PC-9 (cell line): ENCODE measurements at regions not wholly inside any gene's neighbourhood (a gene's known extent, or its start where the extent isn't known, plus 50 kb on each side); places are given as distances from the start of the nearest gene placed in this dataset.

ENCODE experiments used
- BruUV-seq: library from RNA; stranded (reverse); fragments of 400-500 nt; replicated peaks from 2 replicates; lab custom pipeline; 2021; lab: Mats Ljungman, UMichigan
- CTCF ChIA-PET: fragments of 300-600 bp; sonication (Branson Sonifier 250); formaldehyde crosslinking; loops from one replicate; lab custom pipeline; 2022; ENCODE audit warnings: antibody characterized with exemption; lab: Charles Lee
- POLR2A ChIA-PET: fragments of 300-600 bp; sonication (Branson Sonifier 250); formaldehyde crosslinking; loops from one replicate; lab custom pipeline; 2022; ENCODE audit warnings: antibody characterized with exemption; ENCODE audit not compliant: unreplicated experiment; lab: Charles Lee
- DNase-seq, 2 experiments: peaks; one replicate each; pipeline versions ENCODE4 v3.0.0 to v3.0.0-alpha.2; 2015 to 2022; ENCODE audit warnings: mixed read lengths in 1 of 2
- H2AFZ ChIP-seq: fragments of 200-600 bp; sonication (generic); 2 replicates; pipeline ENCODE4 v1.8.1; 2017; ENCODE audit warnings: antibody characterized with exemption
- H3F3A ChIP-seq: fragments of 200-600 bp; sonication (generic); 2 replicates; pipeline ENCODE4 v1.8.1; 2017; ENCODE audit warnings: antibody characterized with exemption, mild to moderate bottlenecking, low read depth; ENCODE audit not compliant: insufficient read depth
- H3K27ac ChIP-seq: fragments of 200-600 bp; sonication (generic); 2 replicates; pipeline ENCODE4 v1.6.1; 2016; ENCODE audit warnings: mixed run types
- H3K27me3 ChIP-seq: fragments of 200-600 bp; sonication (generic); 2 replicates; pipeline ENCODE4 v1.6.1; 2016; ENCODE audit warnings: low read depth, mixed run types; ENCODE audit not compliant: insufficient read depth
- H3K36me3 ChIP-seq: fragments of 200-600 bp; sonication (generic); 2 replicates; pipeline ENCODE4 v1.6.1; 2016; ENCODE audit warnings: low read depth, mixed run types
- H3K4me1 ChIP-seq: fragments of 200-600 bp; sonication (generic); replicated peaks from 2 replicates; pipeline ENCODE4 v1.6.1; 2016; ENCODE audit warnings: mixed run types; ENCODE audit not compliant: insufficient read depth
- H3K4me2 ChIP-seq: fragments of 200-600 bp; sonication (generic); 2 replicates; pipeline ENCODE4 v1.6.1; 2017; ENCODE audit warnings: mixed run types
- H3K4me3 ChIP-seq: fragments of 200-600 bp; sonication (generic); 2 replicates; pipeline ENCODE4 v1.6.1; 2016; ENCODE audit warnings: mixed run types
- H3K79me2 ChIP-seq: fragments of 200-600 bp; sonication (generic); 2 replicates; pipeline ENCODE4 v1.6.1; 2017; ENCODE audit warnings: low read depth, mixed run types
- H3K9me2 ChIP-seq: fragments of 200-600 bp; sonication (generic); 2 replicates; pipeline ENCODE4 v1.8.1; 2017; ENCODE audit warnings: mild to moderate bottlenecking; ENCODE audit not compliant: insufficient read depth
- H3K9me3 ChIP-seq: fragments of 200-600 bp; sonication (generic); 2 replicates; pipeline ENCODE4 v1.8.1; 2016; ENCODE audit warnings: low read depth; ENCODE audit not compliant: insufficient read depth
- H4K20me1 ChIP-seq: fragments of 200-600 bp; sonication (generic); 2 replicates; pipeline ENCODE4 v1.8.1; 2017; ENCODE audit not compliant: insufficient read depth
- EZH2 ChIP-seq: fragments of 200-600 bp; sonication (generic); IDR thresholded peaks from 2 replicates; pipeline ENCODE4 v1.8.0; 2017; ENCODE audit warnings: antibody characterized with exemption, low read depth
- intact Hi-C: fragments of 100-400 bp; cut with micrococcal nuclease; formaldehyde crosslinking; loops from one replicate; pipeline ENCODE4 v1.10.0; 2022; ENCODE audit not compliant: unreplicated experiment
- TF ChIP-seq, protein P1 (sequence below): fragments of 200-600 bp; sonication (generic); conservative IDR thresholded peaks from 2 replicates; pipeline ENCODE4 v1.6.1; 2017; ENCODE audit warnings: mixed run types, antibody characterized with exemption, mild to moderate bottlenecking, moderate library complexity

DNA sequence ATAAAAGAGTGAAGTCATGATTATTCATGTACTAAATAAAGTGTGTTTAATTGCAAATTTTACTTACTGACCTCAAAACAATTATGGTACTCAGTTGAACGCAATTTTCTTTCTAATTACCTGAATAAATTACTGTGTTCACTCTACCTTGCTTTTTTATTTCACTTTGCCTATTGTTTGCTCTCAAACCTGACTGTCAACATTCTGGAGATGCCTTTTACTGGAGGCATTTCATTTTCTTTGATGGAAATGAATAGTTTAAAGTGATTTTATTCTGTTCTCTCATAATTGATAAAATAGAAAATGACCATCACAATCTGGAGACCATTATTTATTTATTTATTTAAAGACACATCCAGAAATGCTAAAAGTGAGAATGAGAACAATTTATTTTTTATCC is 811.5 kb upstream of the ATXN8OS start:
- Histone ChIP-seq H3K9me3 (no peaks in the 10 kb centered on the region), H3K4me1 (no peaks in the 10 kb centered on the region; the same call in 1 of the 2 replicates), H3K27ac (no peak overlapping the region), H2AFZ (no peak overlapping the region), H4K20me1 (no peaks in the 10 kb centered on the region), H3K4me2 (peak overlapping the region; percentile 16; the same call in 1 of the 2 replicates), H3K36me3 (no peaks in the 10 kb centered on the region), H3K9me2 (no peaks in the 10 kb centered on the region), H3K27me3 (no peaks in the 10 kb centered on the region), H3K4me3 (0 out of 2 replicates have a peak overlapping the region, but pooled peaks have one; percentile 18), H3K79me2 (no peaks in the 10 kb centered on the region), H3F3A (no peaks in the 10 kb centered on the region)
- TF ChIP-seq EZH2: no peak
- TF ChIP-seq, protein P1, sequence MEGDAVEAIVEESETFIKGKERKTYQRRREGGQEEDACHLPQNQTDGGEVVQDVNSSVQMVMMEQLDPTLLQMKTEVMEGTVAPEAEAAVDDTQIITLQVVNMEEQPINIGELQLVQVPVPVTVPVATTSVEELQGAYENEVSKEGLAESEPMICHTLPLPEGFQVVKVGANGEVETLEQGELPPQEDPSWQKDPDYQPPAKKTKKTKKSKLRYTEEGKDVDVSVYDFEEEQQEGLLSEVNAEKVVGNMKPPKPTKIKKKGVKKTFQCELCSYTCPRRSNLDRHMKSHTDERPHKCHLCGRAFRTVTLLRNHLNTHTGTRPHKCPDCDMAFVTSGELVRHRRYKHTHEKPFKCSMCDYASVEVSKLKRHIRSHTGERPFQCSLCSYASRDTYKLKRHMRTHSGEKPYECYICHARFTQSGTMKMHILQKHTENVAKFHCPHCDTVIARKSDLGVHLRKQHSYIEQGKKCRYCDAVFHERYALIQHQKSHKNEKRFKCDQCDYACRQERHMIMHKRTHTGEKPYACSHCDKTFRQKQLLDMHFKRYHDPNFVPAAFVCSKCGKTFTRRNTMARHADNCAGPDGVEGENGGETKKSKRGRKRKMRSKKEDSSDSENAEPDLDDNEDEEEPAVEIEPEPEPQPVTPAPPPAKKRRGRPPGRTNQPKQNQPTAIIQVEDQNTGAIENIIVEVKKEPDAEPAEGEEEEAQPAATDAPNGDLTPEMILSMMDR: no peak
- intact Hi-C loops: no loop called here
- DNase-seq: peak in 1 of 2 experiments; percentile 37
- ChIA-PET CTCF (no interaction called here), POLR2A (no interaction called here)
- BruUV-seq: no TSS peak

DNA sequence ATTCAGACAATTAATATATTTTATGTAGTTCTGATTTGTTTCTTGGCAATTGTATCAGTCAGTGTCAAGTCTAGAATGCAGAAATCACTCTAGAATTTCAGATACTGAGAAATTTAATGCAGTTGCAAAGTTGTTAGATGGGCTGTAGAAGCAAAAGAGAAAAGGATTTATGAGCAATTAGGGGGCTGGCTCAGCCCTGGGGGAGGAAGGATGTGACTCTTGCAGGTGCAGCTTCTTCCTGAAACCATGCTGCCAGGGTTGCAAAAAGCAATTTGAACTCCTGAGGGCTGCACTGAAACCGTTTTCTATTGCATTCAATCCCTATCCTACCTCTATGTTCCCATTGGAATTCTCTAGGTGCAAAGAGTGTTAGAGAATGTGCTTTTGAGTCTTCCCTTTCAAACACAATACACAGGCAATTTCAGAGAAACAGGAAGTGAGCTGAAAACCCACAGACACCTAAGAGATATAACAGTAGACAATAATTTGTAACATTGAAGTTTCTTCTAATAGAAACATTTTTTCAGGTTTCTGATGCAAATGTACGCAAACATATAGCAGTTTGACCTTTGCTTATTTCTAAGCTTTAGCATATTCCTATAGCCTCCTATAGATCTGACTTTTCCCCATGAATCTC is 814.7 kb upstream of the ATXN8OS start:
- H3K27me3 ChIP-seq: no peaks in the 10 kb centered on the region
- H3K79me2 ChIP-seq: no peaks in the 10 kb centered on the region
- H3K36me3 ChIP-seq: no peaks in the 10 kb centered on the region
- H3K4me1 ChIP-seq: no peaks in the 10 kb centered on the region; the same call in 1 of the 2 replicates
- no peaks in the 10 kb centered on the region for H3F3A ChIP-seq
- no peak overlapping the region for H3K4me2 ChIP-seq
- H3K27ac ChIP-seq: no peak overlapping the region
- H4K20me1 ChIP-seq: no peaks in the 10 kb centered on the region
- TF ChIP-seq EZH2: no peak
- TF ChIP-seq, protein P1: no peak
- CTCF ChIA-PET: interaction anchor here (0.5 kb wide), 1 partner anchor 775 kb away, joined by 5 read pairs; no protein-coding TSS in a partner anchor
- no peaks in the 10 kb centered on the region for H3K9me2 ChIP-seq
- intact Hi-C loops: no loop called here
- no peaks in the 10 kb centered on the region for H3K9me3 ChIP-seq
- no peak for DNase-seq
- no TSS peak for BruUV-seq
- H3K4me3 ChIP-seq: no peak overlapping the region
- no peak overlapping the region for H2AFZ ChIP-seq
- POLR2A ChIA-PET: no interaction called here

DNA sequence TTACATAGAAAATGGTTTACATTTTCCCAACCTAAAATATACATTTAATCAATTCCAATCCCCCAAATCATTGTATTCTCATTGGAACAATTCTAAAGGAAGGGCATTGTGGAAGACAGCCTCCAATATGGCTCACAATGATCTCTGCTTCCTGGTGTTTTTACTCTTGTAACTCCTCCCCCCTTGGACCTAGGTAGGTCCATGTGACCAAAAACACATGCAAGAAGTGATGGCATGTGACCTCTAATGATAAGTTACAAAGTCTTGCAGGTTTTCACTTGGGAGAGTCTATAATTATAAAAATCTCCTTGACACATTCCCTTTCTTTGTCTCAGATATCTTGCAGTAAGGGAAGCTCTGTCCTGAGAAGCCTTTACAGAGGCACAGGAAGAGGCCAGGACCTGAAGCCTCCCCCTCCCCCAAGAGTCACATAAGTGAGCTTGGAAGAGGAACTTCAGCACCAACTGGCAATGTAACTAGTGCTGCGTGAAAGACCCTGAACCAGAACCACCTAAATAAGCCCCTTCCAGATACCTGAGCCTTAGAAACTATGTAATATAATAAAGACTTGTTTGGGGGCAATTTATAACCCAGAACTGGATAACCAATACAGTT is 816.2 kb upstream of the ATXN8OS start:
- TF ChIP-seq, protein P1: no peak
- TF ChIP-seq EZH2: no peak
- BruUV-seq: no TSS peak
- CTCF ChIA-PET: no interaction called here

More for the DNA sequence above, 816.2 kb upstream of the ATXN8OS start:
- no peak overlapping the region for H3K4me3 ChIP-seq
- intact Hi-C loops: no loop called here
- no peaks in the 10 kb centered on the region for H3K9me3 ChIP-seq
- no peaks in the 10 kb centered on the region for H3F3A ChIP-seq
- H3K27ac ChIP-seq: no peak overlapping the region
- H2AFZ ChIP-seq: no peak overlapping the region
- no peak for DNase-seq
- H3K27me3 ChIP-seq: no peaks in the 10 kb centered on the region
- H3K36me3 ChIP-seq: no peaks in the 10 kb centered on the region
- no peaks in the 10 kb centered on the region for H3K9me2 ChIP-seq
- H3K4me1 ChIP-seq: no peaks in the 10 kb centered on the region; the same call in 1 of the 2 replicates
- H3K79me2 ChIP-seq: no peaks in the 10 kb centered on the region
- POLR2A ChIA-PET: no interaction called here
- no peaks in the 10 kb centered on the region for H4K20me1 ChIP-seq
- no peak overlapping the region for H3K4me2 ChIP-seq
